ENCODE measurements at regions not wholly inside any gene's neighbourhood (a gene's known extent, or its start where the extent isn't known, plus 50 kb on each side); places are given as distances from the start of the nearest gene placed in this dataset.

GRCh38 chr1:23639460-23640095 is 52.0 kb upstream of the RPL11 start:
- DNase-seq (ENCODE audit: low spot score), result no peak

DNA sequence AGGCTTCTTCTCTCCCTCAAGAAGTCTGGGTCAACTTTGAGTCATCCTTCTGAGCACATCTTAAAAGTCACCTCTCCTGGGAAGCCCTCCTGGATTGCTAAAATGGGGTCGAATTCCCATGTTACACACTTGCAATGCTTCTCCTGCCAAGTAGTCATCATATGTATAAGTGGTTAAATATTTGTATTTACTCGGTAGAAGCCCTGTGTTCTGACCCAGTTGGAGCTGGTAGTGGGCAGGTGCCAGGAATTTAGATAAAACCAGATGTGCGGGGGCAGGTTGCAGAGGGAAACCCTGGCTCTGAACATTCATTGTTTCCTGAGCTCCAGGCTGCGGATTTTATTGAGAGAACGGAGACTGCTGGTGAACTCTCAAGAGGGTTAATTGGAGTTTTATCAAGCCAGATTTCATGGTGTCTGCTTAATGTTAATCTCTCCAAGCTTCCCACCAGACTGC is 52.8 kb upstream of the RPL11 start:
- DNase-seq (ENCODE audit: low spot score), result no peak

DNA sequence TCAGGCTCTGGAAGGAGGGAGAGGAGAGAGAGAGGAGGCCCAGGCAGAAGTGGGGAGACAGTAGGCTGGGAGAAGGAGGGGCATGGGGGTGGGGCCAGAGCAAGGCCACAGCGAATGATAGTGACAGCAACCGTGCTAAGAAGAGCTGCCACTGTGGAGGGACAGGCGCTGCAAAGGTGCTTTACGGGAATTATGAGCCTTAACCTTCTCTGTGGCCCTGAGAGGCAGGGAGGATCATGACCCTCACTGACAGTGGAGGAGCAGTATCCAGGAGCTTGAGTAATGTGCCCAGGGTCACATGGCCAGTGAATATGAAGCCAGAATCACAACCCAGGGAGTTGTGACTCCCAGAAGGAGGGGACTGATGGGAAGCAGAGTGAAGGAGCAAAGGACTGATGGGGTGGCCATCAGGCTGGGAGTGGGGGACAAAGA is 53.4 kb upstream of the RPL11 start:
- no peak for DNase-seq (ENCODE audit: low spot score)

GRCh38 chr1:23636009-23636408 is 55.6 kb upstream of the RPL11 start:
- DNase-seq (ENCODE audit: low spot score), result no peak

GRCh38 chr1:23634840-23635651 is 56.6 kb upstream of the RPL11 start:
- DNase-seq (ENCODE audit: low spot score), result peak; percentile 76

- DNase-seq (ENCODE audit: low spot score), result no peak
Observed at GRCh38 chr1:23634518-23634839, 57.1 kb upstream of the RPL11 start.

DNA sequence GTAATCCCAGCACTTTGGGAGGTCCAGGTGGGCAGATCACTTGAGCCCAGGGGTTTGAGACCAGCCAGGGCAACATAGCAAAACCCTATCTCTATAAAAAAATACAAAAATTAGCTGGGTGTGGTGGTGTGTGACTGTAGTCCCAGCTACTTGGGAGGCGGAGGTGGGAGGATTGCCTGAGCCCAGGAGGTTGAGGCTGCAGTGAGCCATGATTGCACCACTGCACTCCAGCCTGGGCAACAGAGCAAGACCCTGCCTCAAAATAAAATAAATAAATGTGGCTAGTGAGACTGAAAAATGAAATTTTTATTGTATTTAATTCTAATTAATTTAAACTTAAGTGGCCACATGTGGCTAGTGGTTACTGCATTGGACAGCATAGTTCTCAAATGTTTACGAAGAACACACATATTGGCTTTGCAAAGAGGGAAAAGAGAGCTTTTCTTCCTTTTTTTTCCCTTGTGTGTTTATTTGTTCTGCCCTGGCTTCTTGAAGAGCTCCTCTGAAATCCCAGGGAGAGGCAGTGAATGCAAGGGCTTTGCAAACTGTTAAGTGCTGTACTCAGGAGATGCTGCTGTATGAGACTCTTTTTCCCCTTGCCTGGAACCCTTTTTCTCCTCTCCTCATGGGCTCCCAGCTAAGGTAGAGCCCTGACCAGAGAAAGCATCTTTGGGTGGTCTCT is 59.0 kb upstream of the RPL11 start:
- no peak for DNase-seq (ENCODE audit: low spot score)

GRCh38 chr1:23629708-23630290 is 61.8 kb upstream of the RPL11 start:
- DNase-seq (ENCODE audit: low spot score), result no peak

- DNase-seq (ENCODE audit: low spot score), result peak; percentile 33
Observed at GRCh38 chr1:23628951-23629387, 62.6 kb upstream of the RPL11 start.

DNA sequence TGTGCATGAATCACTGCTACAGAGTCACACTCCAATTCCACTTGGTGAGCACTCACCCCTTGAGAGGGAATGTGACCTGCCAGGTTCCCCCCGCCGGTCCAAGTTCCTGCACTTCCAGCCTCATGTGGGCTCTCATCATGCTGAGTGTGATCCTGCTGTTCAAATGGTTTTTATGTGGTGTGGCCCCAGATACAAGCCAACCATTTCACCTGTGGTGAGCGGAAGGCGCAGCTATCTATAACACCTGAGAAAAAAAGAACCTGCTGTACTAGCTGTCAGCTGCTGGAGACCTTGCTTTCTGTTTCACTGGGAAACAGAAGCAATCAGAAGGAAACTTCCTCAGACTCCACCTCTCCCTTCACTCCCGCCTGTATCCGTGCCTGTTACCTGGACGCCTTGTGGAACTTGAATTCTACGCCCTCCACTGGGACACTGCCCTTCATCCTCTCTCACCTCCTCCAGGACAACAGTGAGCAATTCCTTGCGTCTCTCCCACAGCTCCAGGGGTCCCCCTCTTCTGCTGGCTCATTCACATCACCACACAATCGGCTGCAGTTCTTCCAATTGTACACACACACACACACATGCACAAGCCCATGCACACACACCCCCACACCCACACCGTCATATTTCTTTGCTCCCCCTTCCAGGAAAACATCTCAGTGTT is 64.4 kb upstream of the RPL11 start:
- peak; percentile 56 for DNase-seq (ENCODE audit: low spot score)

DNA sequence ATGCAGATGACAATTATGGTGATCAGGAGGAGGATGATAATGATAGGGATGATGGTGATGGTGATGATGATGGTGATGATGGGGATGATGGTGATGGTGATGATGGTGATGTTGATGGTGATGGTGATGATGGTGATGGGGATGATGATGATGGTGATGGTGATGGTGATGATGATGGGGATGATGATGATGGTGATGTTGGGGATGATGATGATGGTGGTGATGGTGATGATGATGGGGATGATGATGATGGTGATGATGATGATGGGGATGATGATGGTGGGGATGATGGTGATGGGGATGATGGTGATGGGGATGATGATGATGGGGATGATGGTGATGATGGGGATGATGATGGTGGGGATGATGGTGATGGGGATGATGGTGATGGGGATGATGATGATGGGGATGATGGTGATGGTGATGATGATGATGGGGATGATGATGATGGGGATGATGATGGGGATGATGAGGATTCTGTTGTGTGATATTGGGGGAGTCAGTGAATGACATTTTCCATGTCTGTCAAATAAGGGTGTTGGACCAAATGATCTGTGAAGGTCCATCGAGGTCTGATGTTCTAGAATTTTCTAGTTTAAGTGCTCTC is 65.6 kb upstream of the RPL11 start:
- no peak for DNase-seq (ENCODE audit: low spot score)

DNA sequence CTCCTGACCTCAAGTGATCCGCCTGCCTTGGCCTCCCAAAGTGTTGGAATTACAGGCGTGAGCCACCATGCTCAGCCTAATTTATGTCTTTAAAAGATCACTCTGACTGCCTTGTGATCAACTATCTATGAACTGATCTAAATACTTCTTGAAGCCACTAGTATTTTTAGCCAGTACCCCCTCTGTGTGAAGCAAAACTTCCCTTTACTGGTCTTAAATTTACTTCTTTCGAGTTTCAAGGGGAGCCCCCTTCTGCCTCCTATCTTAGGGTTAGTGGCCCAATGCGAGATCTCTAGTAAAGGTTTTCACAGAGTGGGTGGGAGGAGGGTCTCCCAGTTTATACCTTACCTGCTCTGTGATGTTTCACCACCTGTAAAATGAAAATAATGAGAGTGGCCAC is 66.1 kb upstream of the RPL11 start:
- DNase-seq (ENCODE audit: low spot score), result no peak

- no peak for DNase-seq (ENCODE audit: low spot score)
Observed at GRCh38 chr1:23624440-23624839, 65.1 kb upstream of the ID3 start.

- no peak for DNase-seq (ENCODE audit: low spot score)
Observed at GRCh38 chr1:23622284-23622683, 63.0 kb upstream of the ID3 start.

DNA sequence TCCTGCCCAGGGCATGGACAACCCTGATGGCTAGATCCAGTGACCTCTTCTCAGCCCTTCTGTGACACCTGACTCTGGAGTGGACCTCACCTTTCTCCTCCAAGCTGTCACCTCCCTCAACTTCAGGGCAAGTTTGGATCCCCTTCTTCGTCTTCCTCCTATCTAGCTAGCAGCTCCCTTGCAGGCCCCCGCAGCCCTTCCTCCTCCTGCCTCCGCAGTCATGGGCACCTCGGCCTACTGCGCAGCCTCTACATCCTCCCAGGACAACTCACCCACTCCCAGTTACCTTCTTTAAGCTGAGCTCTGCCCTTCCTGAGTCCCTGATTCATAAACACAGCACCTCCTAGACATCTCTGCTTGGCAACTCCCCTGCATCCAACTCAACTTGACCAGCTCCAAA is 61.3 kb upstream of the ID3 start:
- no peak for DNase-seq (ENCODE audit: low spot score)

DNA sequence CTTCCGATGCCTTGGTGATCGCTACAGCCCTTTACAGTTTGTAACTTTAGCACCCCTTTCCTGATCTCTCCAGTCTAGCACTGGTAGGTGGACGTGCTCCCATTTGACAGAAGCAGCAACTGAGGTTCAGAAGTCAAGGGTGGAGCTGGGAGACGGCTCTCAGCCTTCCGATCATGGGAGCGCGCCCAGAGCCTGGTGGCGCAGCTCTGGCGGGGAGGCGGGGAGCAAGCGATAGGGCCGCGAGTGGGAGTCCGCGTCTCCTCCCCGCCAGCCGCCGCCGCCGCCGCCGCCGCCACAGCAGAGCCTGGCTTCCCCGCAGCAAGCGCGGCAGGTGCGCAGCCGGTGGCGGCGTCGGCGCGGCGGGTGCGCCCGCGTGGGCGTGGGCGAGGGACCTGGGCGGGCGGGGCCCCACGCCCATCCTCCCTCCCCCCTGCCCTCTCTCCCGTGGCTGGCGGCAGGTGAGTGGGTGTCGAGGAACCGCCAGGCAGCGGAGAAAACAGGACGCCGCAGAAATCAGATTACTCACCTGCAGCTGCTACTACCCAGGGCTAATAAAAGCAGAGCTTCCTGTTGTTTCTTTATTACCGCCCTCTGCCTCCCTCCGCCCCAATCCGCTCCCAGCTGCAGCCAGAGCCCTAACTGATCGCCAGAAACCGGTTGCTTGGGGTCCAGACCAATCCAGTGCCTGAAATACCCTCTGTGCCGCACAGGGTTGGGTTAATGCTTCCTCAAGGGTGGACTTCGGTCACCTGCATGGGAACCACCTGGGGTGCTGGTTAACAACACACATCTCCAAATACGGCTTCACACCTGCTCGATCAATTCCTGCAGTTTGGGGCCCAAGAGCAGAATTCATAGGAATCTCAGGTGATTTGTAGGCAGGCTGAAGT is 60.2 kb upstream of the ID3 start:
- peak; percentile 94 for DNase-seq (ENCODE audit: low spot score)

DNA sequence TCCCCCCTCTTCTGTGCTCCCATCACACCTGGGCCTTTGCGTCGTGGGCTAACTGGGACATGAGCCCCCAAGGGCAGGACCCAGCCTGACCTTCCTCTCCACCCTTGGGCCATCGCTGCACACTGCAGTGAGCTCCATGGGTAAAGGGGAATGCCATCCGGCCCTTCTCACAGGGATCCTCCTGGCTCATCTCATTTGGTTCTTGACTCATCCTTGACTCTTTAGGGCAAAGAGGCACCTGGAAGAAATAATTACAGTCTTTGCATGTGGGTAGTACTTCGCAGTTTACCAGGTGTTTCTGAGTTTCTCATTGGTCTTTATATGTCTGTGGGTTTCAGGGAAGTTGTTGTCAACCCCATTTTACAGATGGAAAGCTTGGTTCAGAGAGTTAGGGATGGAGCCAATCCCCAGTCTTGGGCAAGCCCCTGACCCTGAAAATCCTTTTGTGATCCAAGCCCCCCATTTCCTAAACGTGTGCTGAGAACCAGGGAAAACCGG is 59.3 kb upstream of the ID3 start:
- DNase-seq (ENCODE audit: low spot score), result no peak

- no peak for DNase-seq (ENCODE audit: low spot score)
Observed at GRCh38 chr1:23617084-23617521, 57.8 kb upstream of the ID3 start.

DNA sequence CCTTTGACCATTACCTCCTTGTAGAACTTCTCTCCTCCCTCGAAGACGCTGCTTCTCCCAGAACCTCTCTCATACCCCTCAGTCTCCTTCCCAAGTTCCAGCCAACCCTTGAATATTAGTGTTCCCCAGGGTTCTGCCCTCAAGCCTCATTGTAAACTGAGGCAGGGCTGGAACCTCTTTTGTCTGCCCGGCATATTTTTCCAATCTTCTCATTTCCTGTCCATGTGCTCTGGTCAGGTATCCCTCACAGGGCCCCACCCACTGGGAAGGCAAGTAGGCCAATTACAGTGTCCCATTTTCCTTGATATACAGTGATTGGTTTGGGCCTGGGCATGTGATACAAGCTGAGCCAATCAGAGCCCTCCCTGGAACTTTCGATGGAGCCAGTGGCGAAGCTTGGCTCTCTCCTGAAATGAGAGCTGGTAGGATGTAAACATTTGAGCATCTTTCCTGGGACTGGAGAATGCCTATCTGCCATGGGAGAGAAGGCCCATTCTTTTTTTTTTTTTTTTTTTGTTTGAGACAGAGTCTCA is 57.1 kb upstream of the ID3 start:
- DNase-seq (ENCODE audit: low spot score), result no peak

GRCh38 chr1:23615852-23616251 is 56.6 kb upstream of the ID3 start:
- no peak for DNase-seq (ENCODE audit: low spot score)

All from CD4-positive, alpha-beta T cell treated with Interleukin-6 at 100 ng/mL for 8 hours (primary cell).